ENCODE measurements at regions not wholly inside any gene's neighbourhood (a gene's known extent, or its start where the extent isn't known, plus 50 kb on each side); places are given as distances from the start of the nearest gene placed in this dataset.

DNA sequence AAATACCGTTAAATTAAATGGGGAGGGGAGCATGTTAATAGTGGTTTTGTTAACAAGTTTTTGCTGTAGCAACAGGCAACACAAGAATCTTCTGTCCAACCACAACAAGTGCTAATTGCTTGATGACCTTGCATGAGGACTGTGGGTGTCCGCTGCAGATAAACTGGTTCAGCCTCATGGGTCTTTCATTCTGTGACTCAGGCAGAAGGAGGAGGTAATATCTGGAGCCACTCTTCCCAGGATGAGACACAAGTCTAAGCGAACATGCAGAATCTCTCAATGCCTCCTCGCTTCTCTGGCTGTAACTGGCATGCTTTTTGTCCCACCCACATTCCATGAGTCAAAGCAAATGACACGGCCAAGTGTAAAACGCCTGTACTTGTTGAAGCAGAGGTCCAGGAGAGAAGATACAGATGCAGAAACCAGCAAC lies 56.6 kb upstream of the MYO16 start:
- CTCF ChIA-PET: no interaction called here
- Mint-ChIP-seq H3K9me3 (no peaks in the 10 kb centered on the region), H3K4me1 (ENCODE audit: low read depth) (no peaks in the 10 kb centered on the region), H3K27me3 (peaks cover 1% of the 10 kb centered on the region), H3K4me3 (no peak overlapping the region), H3K36me3 (ENCODE audit: low read depth) (no peaks in the 10 kb centered on the region), H3K27ac (no peak overlapping the region)
- no peak for DNase-seq
- TF ChIP-seq CTCF (IDR thresholded peaks at IDR 0.05): no peak
- intact Hi-C loops (cut with micrococcal nuclease): no loop called here
- ATAC-seq: no peak
- POLR2A ChIA-PET: no interaction called here

GRCh38 chr13:108573455-108573854 lies 56.0 kb upstream of the MYO16 start:
- ChIA-PET CTCF (no interaction called here), POLR2A (no interaction called here)
- peaks cover 1% of the 10 kb centered on the region for H3K27me3 Mint-ChIP-seq
- ATAC-seq (no peak), DNase-seq (no peak)
- intact Hi-C loops (cut with micrococcal nuclease): no loop called here
- H3K9me3 Mint-ChIP-seq: no peaks in the 10 kb centered on the region
- no peaks in the 10 kb centered on the region for H3K4me1 Mint-ChIP-seq (ENCODE audit: low read depth)
- H3K4me3 Mint-ChIP-seq: no peak overlapping the region
- H3K27ac Mint-ChIP-seq: no peak overlapping the region
- H3K36me3 Mint-ChIP-seq (ENCODE audit: low read depth): no peaks in the 10 kb centered on the region
- no peak for TF ChIP-seq CTCF (IDR thresholded peaks at IDR 0.05)

DNA sequence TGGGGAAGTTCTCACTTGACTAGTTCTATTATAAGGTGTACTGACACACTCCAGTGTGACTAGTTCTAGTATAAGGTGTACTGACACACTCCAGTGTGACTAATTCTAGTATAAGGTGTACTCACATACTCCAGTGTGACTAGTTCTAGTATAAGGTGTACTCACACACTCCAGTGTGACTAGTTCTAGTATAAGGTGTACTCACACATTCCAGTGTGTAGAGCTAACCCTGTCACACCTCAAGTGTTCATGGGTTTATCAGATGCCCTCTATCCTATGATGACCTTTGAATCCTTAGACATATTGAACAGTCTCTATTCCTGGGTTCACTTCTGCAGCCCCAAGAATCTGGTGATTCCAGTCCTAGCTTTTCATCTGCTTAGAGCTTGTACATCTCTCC lies 54.6 kb upstream of the MYO16 start:
- H3K9me3 Mint-ChIP-seq: no peaks in the 10 kb centered on the region
- DNase-seq: no peak
- no peak for ATAC-seq
- no peak for TF ChIP-seq CTCF (IDR thresholded peaks at IDR 0.05)
- H3K4me1 Mint-ChIP-seq (ENCODE audit: low read depth): no peaks in the 10 kb centered on the region
- peaks cover 1% of the 10 kb centered on the region for H3K27me3 Mint-ChIP-seq
- H3K4me3 Mint-ChIP-seq: no peak overlapping the region
- no peaks in the 10 kb centered on the region for H3K36me3 Mint-ChIP-seq (ENCODE audit: low read depth)
- CTCF ChIA-PET: no interaction called here
- intact Hi-C loops (cut with micrococcal nuclease): no loop called here
- POLR2A ChIA-PET: no interaction called here
- H3K27ac Mint-ChIP-seq: no peak overlapping the region

DNA sequence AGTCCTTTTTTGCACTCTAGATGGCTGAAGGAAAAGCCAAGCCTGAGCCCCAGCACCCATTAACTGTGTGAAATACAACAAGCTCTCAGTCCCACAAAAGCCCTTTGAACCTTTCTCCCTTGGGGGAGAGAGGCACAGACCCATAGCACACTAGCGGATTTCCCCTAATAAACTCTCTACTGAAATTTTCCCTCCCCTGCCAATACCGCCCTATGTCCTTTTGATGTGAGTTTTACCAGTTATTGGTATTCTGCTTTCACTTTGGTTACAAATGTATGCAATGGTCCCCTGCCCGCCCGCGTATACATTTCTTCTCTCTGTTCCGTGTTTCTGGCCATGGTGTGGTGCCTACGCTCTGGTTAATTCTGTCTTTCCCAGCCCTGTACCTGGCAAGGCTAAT lies 54.0 kb upstream of the MYO16 start:
- Mint-ChIP-seq H3K27me3 (peaks cover 1% of the 10 kb centered on the region), H3K9me3 (no peaks in the 10 kb centered on the region), H3K4me3 (no peak overlapping the region), H3K36me3 (ENCODE audit: low read depth) (no peaks in the 10 kb centered on the region), H3K4me1 (ENCODE audit: low read depth) (no peaks in the 10 kb centered on the region), H3K27ac (no peak overlapping the region)
- TF ChIP-seq CTCF (IDR thresholded peaks at IDR 0.05): no peak
- CTCF ChIA-PET: no interaction called here
- DNase-seq (no peak), ATAC-seq (no peak)
- POLR2A ChIA-PET: no interaction called here
- intact Hi-C loops (cut with micrococcal nuclease): no loop called here

All from activated CD8-positive, alpha-beta T cell treated with anti-CD3 and anti-CD28 coated beads for 36 hours (primary cell).